ENCODE measurements at regions not wholly inside any gene's neighbourhood (a gene's known extent, or its start where the extent isn't known, plus 50 kb on each side); places are given as distances from the start of the nearest gene placed in this dataset.

GRCh38 chr1:81307786-81308185 is 492.9 kb upstream of the ADGRL2 start:
- Mint-ChIP-seq H3K27me3 (ENCODE audit: insufficient read depth, unreplicated experiment) (no peaks in the 10 kb centered on the region), H3K4me1 (ENCODE audit: low read depth, unreplicated experiment) (no peaks in the 10 kb centered on the region), H3K36me3 (ENCODE audit: insufficient read depth, unreplicated experiment) (no peaks in the 10 kb centered on the region), H3K9me3 (ENCODE audit: unreplicated experiment) (no peaks in the 10 kb centered on the region), H3K4me3 (ENCODE audit: unreplicated experiment) (no peak overlapping the region), H3K27ac (ENCODE audit: unreplicated experiment) (no peak overlapping the region)
- BruUV-seq (replicated peaks), result no TSS peak
- Histone ChIP-seq H3K36me3 (ENCODE audit: control insufficient read depth, insufficient read depth, low read length) (no peaks in the 10 kb centered on the region), H3K27me3 (replicated peaks; ENCODE audit: control insufficient read depth, insufficient read depth, low read length) (no peaks in the 10 kb centered on the region), H3K4me3 (ENCODE audit: low read depth, low read length) (no peak overlapping the region), H3K4me1 (no peaks in the 10 kb centered on the region), H3K9me3 (no peaks in the 10 kb centered on the region)
- ChIA-PET CTCF (no interaction called here), POLR2A (no interaction called here)
- DNase-seq, result no peak
- intact Hi-C loops (cut with micrococcal nuclease; ENCODE audit: unreplicated experiment), result loop anchor here (2.0 to 10.0 kb wide), 3 partner anchors 41 to 495 kb away; partner anchors contain the start of gene ADGRL2
- TF ChIP-seq CTCF (IDR thresholded peaks at IDR 0.05; ENCODE audit: insufficient read depth in 1 of 2, low read depth in 1 of 2, low read length in 1 of 2, severe bottlenecking in 1 of 2, unreplicated experiment in 1 of 2), result no peak

- Histone ChIP-seq H3K9me3 (no peaks in the 10 kb centered on the region), H3K4me1 (no peaks in the 10 kb centered on the region), H3K36me3 (ENCODE audit: control insufficient read depth, insufficient read depth, low read length) (no peaks in the 10 kb centered on the region), H3K27me3 (replicated peaks; ENCODE audit: control insufficient read depth, insufficient read depth, low read length) (no peaks in the 10 kb centered on the region), H3K4me3 (ENCODE audit: low read depth, low read length) (peak overlapping the region; percentile 28)
- no peaks in the 10 kb centered on the region for H3K4me1 Mint-ChIP-seq (ENCODE audit: low read depth, unreplicated experiment)
- no peaks in the 10 kb centered on the region for H3K27me3 Mint-ChIP-seq (ENCODE audit: insufficient read depth, unreplicated experiment)
- no peaks in the 10 kb centered on the region for H3K9me3 Mint-ChIP-seq (ENCODE audit: unreplicated experiment)
- TF ChIP-seq CTCF (IDR thresholded peaks at IDR 0.05; ENCODE audit: insufficient read depth in 1 of 2, low read depth in 1 of 2, low read length in 1 of 2, severe bottlenecking in 1 of 2, unreplicated experiment in 1 of 2), result peak in 1 of 2 experiments; percentile 23
- BruUV-seq (replicated peaks), result no TSS peak
- H3K4me3 Mint-ChIP-seq (ENCODE audit: unreplicated experiment), result no peak overlapping the region
- intact Hi-C loops (cut with micrococcal nuclease; ENCODE audit: unreplicated experiment), result loop anchor here (5.0 to 10.0 kb wide), 2 partner anchors 239 to 496 kb away; partner anchors contain the start of gene ADGRL2
- H3K36me3 Mint-ChIP-seq (ENCODE audit: insufficient read depth, unreplicated experiment), result no peaks in the 10 kb centered on the region
- H3K27ac Mint-ChIP-seq (ENCODE audit: unreplicated experiment), result no peak overlapping the region
- CTCF ChIA-PET, result interaction anchor here (0.7 kb wide), 1 partner anchor 495 kb away, joined by 3 read pairs; the partner anchor contains the start of gene ADGRL2
- POLR2A ChIA-PET, result no interaction called here
- DNase-seq, result peak in 1 of 2 experiments; percentile 4
Measured at GRCh38 chr1:81305997-81306452, 494.7 kb upstream of the ADGRL2 start.

- BruUV-seq (replicated peaks), result no TSS peak
- H3K36me3 Mint-ChIP-seq (ENCODE audit: insufficient read depth, unreplicated experiment), result no peaks in the 10 kb centered on the region
- no peaks in the 10 kb centered on the region for H3K9me3 Mint-ChIP-seq (ENCODE audit: unreplicated experiment)
- POLR2A ChIA-PET, result no interaction called here
- no peak for TF ChIP-seq CTCF (IDR thresholded peaks at IDR 0.05; ENCODE audit: insufficient read depth in 1 of 2, low read depth in 1 of 2, low read length in 1 of 2, severe bottlenecking in 1 of 2, unreplicated experiment in 1 of 2)
- Histone ChIP-seq H3K36me3 (ENCODE audit: control insufficient read depth, insufficient read depth, low read length) (no peaks in the 10 kb centered on the region), H3K4me1 (no peaks in the 10 kb centered on the region), H3K9me3 (no peaks in the 10 kb centered on the region), H3K4me3 (ENCODE audit: low read depth, low read length) (no peak overlapping the region), H3K27me3 (replicated peaks; ENCODE audit: control insufficient read depth, insufficient read depth, low read length) (no peaks in the 10 kb centered on the region)
- no peaks in the 10 kb centered on the region for H3K27me3 Mint-ChIP-seq (ENCODE audit: insufficient read depth, unreplicated experiment)
- no peak overlapping the region for H3K4me3 Mint-ChIP-seq (ENCODE audit: unreplicated experiment)
- no peak for DNase-seq
- CTCF ChIA-PET, result no interaction called here
- no peak overlapping the region for H3K27ac Mint-ChIP-seq (ENCODE audit: unreplicated experiment)
- H3K4me1 Mint-ChIP-seq (ENCODE audit: low read depth, unreplicated experiment), result no peaks in the 10 kb centered on the region
- intact Hi-C loops (cut with micrococcal nuclease; ENCODE audit: unreplicated experiment), result loop anchor here (10.0 kb wide), 1 partner anchor 241 kb away; no protein-coding TSS in a partner anchor
Measured at GRCh38 chr1:81304187-81304586, 496.5 kb upstream of the ADGRL2 start.

Measured in Caco-2 (cell line).